HepG2 (cell line): ENCODE measurements at regions not wholly inside any gene's neighbourhood (a gene's known extent, or its start where the extent isn't known, plus 50 kb on each side); places are given as distances from the start of the nearest gene placed in this dataset.
A peak's percentile ranks its signal among the peaks of the same experiment; 100 is the strongest.

ENCODE experiments used
- ATF2 ChIP-seq: sonication (generic); formaldehyde crosslinking; IDR thresholded peaks from 2 replicates; pipeline ENCODE4 v1.4.0; 2020; ENCODE audit warnings: missing genetic modification reagents
- BRD4 ChIP-seq: sonication (generic); formaldehyde crosslinking; IDR thresholded peaks from 2 replicates; pipeline ENCODE4 v1.4.0; 2020; ENCODE audit warnings: missing genetic modification reagents
- CREM ChIP-seq, 2 experiments: sonication (generic) in 1 of 2; formaldehyde crosslinking in 1 of 2; IDR thresholded peaks; 2 replicates each; pipeline versions ENCODE4 v1.4.0 to v1.6.1; 2016 to 2020; ENCODE audit warnings: antibody characterized with exemption in 1 of 2, mild to moderate bottlenecking in 1 of 2, missing genetic modification reagents in 1 of 2
- DDIT3 ChIP-seq: sonication (generic); formaldehyde crosslinking; IDR thresholded peaks from 2 replicates; pipeline ENCODE4 v1.4.0; 2020; ENCODE audit warnings: mild to moderate bottlenecking, missing genetic modification reagents
- FOXO4 ChIP-seq: sonication (generic); formaldehyde crosslinking; conservative IDR thresholded peaks from 2 replicates; pipeline ENCODE4 v1.8.1; 2023; ENCODE audit warnings: missing genetic modification reagents
- GABPA ChIP-seq, 2 experiments: IDR thresholded peaks; 2 replicates each; pipeline ENCODE4 v1.6.1; 2011 to 2016; ENCODE audit warnings: low read depth in 2 of 2, low read length in 1 of 2, missing biosample characterization in 1 of 2, missing genetic modification characterization in 1 of 2
- GABPB1 ChIP-seq: IDR thresholded peaks from 2 replicates; pipeline ENCODE4 v1.6.1; 2016; ENCODE audit warnings: mild to moderate bottlenecking, missing genetic modification reagents, moderate library complexity, missing compliant biosample characterization
- KAT8 ChIP-seq: IDR thresholded peaks from 2 replicates; pipeline ENCODE4 v1.6.1; 2016; ENCODE audit warnings: missing genetic modification reagents, missing compliant biosample characterization
- SOX6 ChIP-seq, 2 experiments: fragments of 450-650 bp in 1 of 2; sonication (generic) in 1 of 2; formaldehyde crosslinking in 1 of 2; IDR thresholded peaks; 2 replicates each; pipeline versions ENCODE4 v1.4.0 to v1.6.1; 2017 to 2020; ENCODE audit warnings: antibody characterized with exemption in 1 of 2, mild to moderate bottlenecking in 1 of 2, missing genetic modification reagents in 1 of 2
- SP5 ChIP-seq: IDR thresholded peaks from 2 replicates; pipeline ENCODE4 v1.6.1; 2016; ENCODE audit warnings: low read depth, borderline replicate concordance
- STAT6 ChIP-seq: sonication (generic); formaldehyde crosslinking; IDR thresholded peaks from 2 replicates; pipeline ENCODE4 v1.4.0; 2020; ENCODE audit warnings: missing genetic modification reagents, mild to moderate bottlenecking, borderline replicate concordance
- TSC22D2 ChIP-seq: sonication (generic); formaldehyde crosslinking; IDR thresholded peaks from 2 replicates; pipeline ENCODE4 v1.5.1; 2020; ENCODE audit warnings: missing genetic modification reagents, mild to moderate bottlenecking, borderline replicate concordance
- YEATS2 ChIP-seq: sonication (generic); formaldehyde crosslinking; IDR thresholded peaks from 2 replicates; pipeline ENCODE4 v1.4.0; 2020; ENCODE audit warnings: missing genetic modification reagents, borderline replicate concordance
- YEATS4 ChIP-seq: sonication (generic); formaldehyde crosslinking; IDR thresholded peaks from 2 replicates; pipeline ENCODE4 v1.4.0; 2020; ENCODE audit warnings: missing genetic modification reagents, borderline replicate concordance
- ZNF143 ChIP-seq: sonication (generic); formaldehyde crosslinking; IDR thresholded peaks from 2 replicates; pipeline ENCODE4 v1.4.0; 2020; ENCODE audit warnings: missing genetic modification reagents
- ZNF333 ChIP-seq: sonication (generic); formaldehyde crosslinking; IDR thresholded peaks from 2 replicates; pipeline ENCODE4 v1.4.0; 2020; ENCODE audit warnings: mild to moderate bottlenecking, missing genetic modification reagents, borderline replicate concordance
- ZNF768 ChIP-seq: sonication (generic); formaldehyde crosslinking; IDR thresholded peaks from 2 replicates; pipeline ENCODE4 v1.4.0; 2020; ENCODE audit warnings: missing genetic modification reagents
- ZNF850 ChIP-seq: sonication (generic); formaldehyde crosslinking; conservative IDR thresholded peaks from 2 replicates; pipeline ENCODE4 v1.9.0; 2021; ENCODE audit warnings: mild to moderate bottlenecking, missing genetic modification reagents
- TF ChIP-seq, protein P1 (sequence below): IDR thresholded peaks from 2 replicates; pipeline ENCODE4 v1.6.1; 2016
- TF ChIP-seq, protein P2 (sequence below): IDR thresholded peaks from 2 replicates; pipeline ENCODE4 v1.6.1; 2016; ENCODE audit warnings: missing compliant biosample characterization, missing genetic modification reagents, borderline replicate concordance

DNA sequence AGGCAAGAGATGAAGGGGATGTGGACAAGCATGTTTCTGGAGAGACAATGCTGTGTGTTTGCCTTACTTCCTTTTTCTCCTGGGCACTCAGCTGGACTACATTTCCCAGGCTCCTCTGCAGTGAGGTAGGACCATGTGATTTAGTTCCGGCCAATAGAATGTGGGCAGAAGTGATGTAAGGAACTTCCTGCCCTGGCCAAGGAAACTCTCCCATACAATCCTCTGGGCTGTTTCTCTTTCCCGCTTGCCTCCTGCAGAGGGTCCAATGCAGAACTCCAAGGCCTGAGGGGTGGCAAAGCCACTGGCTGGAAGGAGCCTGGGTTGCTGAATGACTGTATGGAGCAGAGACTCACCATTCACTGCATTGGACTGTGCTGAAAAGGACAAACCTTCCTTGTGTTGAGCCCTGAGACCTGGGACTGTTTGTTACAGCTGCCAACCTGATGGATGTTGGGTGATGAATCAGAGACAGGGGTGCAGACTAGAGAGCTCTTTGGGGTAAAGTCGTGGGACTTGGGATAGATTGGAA, 82.7 kb upstream of the SLC6A6 start (continued):
- TF ChIP-seq SOX6 (IDR thresholded peaks at IDR 0.05), result no peak
- TF ChIP-seq SOX6 (CRISPR knock-in tag; IDR thresholded peaks at IDR 0.05), result peak; percentile 38
- TF ChIP-seq BRD4 (CRISPR knock-in tag), result 0 out of 2 replicates have a peak, but pooled peaks have one; percentile 15
- TF ChIP-seq, protein P1, sequence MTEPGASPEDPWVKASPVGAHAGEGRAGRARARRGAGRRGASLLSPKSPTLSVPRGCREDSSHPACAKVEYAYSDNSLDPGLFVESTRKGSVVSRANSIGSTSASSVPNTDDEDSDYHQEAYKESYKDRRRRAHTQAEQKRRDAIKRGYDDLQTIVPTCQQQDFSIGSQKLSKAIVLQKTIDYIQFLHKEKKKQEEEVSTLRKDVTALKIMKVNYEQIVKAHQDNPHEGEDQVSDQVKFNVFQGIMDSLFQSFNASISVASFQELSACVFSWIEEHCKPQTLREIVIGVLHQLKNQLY (CRISPR knock-in tag), result no peak
- peak; percentile 95 for TF ChIP-seq ZNF143 (CRISPR knock-in tag)
- no peak for TF ChIP-seq DDIT3 (CRISPR knock-in tag)
- peak; percentile 97 for TF ChIP-seq ZNF333 (CRISPR knock-in tag)
- TF ChIP-seq STAT6, result no peak
- peak; percentile 53 for TF ChIP-seq GABPA (IDR thresholded peaks at IDR 0.05; ENCODE audit: low read depth, low read length)
- TF ChIP-seq GABPA (CRISPR knock-in tag; IDR thresholded peaks at IDR 0.05; ENCODE audit: low read depth), result peak; percentile 93
- TF ChIP-seq KAT8 (CRISPR knock-in tag), result peak; percentile 43; the same call in 1 of the 2 replicates
- TF ChIP-seq CREM (IDR thresholded peaks at IDR 0.05), result peak; percentile 82
- no peak for TF ChIP-seq CREM (CRISPR knock-in tag; IDR thresholded peaks at IDR 0.05)
- TF ChIP-seq GABPB1 (CRISPR knock-in tag), result peak; percentile 77
- TF ChIP-seq, protein P2, sequence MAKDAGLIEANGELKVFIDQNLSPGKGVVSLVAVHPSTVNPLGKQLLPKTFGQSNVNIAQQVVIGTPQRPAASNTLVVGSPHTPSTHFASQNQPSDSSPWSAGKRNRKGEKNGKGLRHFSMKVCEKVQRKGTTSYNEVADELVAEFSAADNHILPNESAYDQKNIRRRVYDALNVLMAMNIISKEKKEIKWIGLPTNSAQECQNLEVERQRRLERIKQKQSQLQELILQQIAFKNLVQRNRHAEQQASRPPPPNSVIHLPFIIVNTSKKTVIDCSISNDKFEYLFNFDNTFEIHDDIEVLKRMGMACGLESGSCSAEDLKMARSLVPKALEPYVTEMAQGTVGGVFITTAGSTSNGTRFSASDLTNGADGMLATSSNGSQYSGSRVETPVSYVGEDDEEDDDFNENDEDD (CRISPR knock-in tag), result 0 out of 2 replicates have a peak, but pooled peaks have one; percentile 22
- peak; percentile 54; the same call in 1 of the 2 replicates for TF ChIP-seq ZNF768 (CRISPR knock-in tag)
- no peak for TF ChIP-seq ZNF850 (CRISPR knock-in tag)
- no peak for TF ChIP-seq YEATS2 (CRISPR knock-in tag)
- TF ChIP-seq YEATS4 (CRISPR knock-in tag), result 0 out of 2 replicates have a peak, but pooled peaks have one; percentile 31
- no peak for TF ChIP-seq SP5 (CRISPR knock-in tag)
- TF ChIP-seq FOXO4 (CRISPR knock-in tag), result 0 out of 2 replicates have a peak, but pooled peaks have one; percentile 19
- no peak for TF ChIP-seq ATF2 (CRISPR knock-in tag)
- TF ChIP-seq TSC22D2 (CRISPR knock-in tag), result no peak
